ENCODE measurements at regions not wholly inside any gene's neighbourhood (a gene's known extent, or its start where the extent isn't known, plus 50 kb on each side); places are given as distances from the start of the nearest gene placed in this dataset.

GRCh38 chr6:170086639-170087420 lies 204.0 kb downstream of the DLL1 start:
- H3K27ac ChIP-seq: no peak overlapping the region
- TF ChIP-seq, protein P1, sequence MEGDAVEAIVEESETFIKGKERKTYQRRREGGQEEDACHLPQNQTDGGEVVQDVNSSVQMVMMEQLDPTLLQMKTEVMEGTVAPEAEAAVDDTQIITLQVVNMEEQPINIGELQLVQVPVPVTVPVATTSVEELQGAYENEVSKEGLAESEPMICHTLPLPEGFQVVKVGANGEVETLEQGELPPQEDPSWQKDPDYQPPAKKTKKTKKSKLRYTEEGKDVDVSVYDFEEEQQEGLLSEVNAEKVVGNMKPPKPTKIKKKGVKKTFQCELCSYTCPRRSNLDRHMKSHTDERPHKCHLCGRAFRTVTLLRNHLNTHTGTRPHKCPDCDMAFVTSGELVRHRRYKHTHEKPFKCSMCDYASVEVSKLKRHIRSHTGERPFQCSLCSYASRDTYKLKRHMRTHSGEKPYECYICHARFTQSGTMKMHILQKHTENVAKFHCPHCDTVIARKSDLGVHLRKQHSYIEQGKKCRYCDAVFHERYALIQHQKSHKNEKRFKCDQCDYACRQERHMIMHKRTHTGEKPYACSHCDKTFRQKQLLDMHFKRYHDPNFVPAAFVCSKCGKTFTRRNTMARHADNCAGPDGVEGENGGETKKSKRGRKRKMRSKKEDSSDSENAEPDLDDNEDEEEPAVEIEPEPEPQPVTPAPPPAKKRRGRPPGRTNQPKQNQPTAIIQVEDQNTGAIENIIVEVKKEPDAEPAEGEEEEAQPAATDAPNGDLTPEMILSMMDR (conservative IDR thresholded peaks at IDR 0.05): no peak

DNA sequence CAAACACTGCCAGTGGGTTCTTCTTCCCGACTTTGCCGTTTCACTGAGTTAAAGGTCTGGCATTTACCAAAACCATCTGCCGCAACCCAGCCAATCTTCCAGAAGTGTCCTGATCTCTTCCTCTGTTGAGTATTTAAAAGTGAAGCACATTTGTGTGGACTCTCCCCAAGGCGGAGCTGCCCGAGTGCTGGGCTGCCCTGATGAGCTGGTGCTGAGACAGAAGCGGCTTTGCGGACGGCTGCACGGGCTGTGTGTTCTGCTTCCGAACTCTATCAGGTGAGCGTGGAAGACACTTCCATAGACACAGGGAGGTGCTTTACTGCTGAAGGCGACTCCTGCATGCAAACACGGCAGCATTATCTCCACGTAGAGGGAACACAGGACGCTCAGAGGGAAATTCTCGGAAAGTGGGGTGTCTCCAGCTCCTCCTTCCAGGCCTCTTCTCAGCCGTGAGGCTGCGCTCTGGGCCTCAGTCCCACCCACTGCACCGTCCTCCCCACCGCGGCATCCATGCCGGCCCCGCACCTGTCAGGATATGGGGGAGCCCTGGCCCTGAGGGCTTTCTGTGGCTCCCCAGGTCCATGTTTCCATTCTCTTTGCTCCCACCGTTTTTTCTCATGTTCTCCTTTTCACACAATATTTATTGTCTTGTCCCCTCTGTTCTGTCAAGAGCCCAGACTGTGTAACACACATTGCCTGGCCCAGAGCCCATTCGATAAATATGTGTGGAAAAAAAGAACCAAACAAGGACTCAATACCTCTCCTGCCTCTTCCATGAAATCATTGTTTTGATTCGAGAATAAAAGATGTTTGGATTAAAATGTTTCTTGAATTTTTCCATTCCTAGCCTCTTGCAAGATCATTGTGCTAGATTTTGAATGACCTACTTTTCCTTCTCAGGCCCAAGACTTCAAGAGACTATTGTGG lies 205.1 kb downstream of the DLL1 start:
- no peak overlapping the region for H3K27ac ChIP-seq
- TF ChIP-seq, protein P1 (conservative IDR thresholded peaks at IDR 0.05): no peak

- no peak overlapping the region for H3K27ac ChIP-seq
- TF ChIP-seq, protein P1 (conservative IDR thresholded peaks at IDR 0.05): no peak
Observed at GRCh38 chr6:170084166-170084730, 206.6 kb downstream of the DLL1 start.

DNA sequence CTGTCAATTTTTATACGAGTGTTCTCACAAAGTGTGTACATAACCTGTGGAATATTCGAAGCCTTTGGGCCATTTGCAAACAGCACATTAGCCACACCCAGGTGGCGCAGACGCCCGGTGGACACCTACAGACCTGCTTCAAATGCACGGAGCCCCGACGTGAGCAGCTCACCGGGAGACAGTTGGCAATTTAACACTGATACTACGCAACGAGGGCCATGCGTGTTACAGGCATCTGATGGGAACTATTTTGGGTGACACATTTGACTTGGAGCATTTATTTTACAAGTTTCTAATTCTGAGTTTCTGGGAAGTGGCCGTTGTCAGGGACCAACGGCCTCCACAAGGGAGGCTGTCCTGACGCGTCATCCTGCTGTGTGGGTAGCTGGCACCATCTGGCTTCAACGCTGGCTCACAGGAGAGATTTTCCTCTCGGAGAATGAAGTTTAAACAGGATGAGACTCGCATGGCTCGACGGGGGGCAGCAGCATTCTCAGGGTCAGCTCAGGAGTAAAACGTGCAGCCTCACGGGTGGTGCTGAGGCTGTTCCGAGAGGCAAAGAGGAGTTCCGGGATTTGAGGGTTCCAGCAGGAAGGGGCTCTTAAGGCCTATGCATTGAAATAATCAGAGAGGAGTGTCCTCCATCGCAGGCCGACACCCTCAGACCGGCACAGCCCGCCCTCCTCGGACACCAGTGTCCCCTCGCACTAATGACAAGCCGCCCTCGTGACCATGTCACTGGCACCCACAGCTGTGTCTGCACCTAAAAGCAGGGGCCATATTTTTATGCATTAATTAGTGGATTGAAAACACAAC lies 207.4 kb downstream of the DLL1 start:
- no peak overlapping the region for H3K27ac ChIP-seq
- TF ChIP-seq, protein P1 (conservative IDR thresholded peaks at IDR 0.05): no peak

GRCh38 chr6:170082531-170083187 lies 208.2 kb downstream of the DLL1 start:
- TF ChIP-seq, protein P1 (conservative IDR thresholded peaks at IDR 0.05): no peak
- no peak overlapping the region for H3K27ac ChIP-seq

DNA sequence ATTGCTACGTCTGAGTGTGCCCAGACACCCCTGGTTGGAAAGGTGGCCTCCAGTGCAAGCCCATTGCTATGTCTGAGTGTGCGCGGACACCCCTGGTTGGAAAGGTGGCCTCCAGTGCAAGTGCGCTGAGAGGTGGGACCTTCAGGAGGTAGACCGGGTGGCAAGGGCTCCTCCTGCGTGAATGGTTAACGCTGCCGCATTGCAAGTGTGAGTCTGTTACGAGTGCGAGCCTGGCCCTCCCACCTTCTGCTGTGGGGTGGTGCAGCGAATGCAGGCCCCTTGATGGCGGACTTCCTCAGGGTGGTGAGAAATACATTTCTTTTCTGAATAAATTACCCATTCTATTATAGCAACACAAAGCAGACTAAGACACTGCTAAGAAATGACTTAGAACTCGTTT lies 208.8 kb downstream of the DLL1 start:
- TF ChIP-seq, protein P1 (conservative IDR thresholded peaks at IDR 0.05): no peak
- no peak overlapping the region for H3K27ac ChIP-seq
